Activated T-cell treated with anti-CD3 and anti-CD28 coated beads, Interleukin-2, amount 50 U/mL, for 72 hours (primary cell): ENCODE measurements at regions not wholly inside any gene's neighbourhood (a gene's known extent, or its start where the extent isn't known, plus 50 kb on each side); places are given as distances from the start of the nearest gene placed in this dataset.

Experiments
- ATAC-seq, 2 donors: fragments of 150-1000 bp; cut with Tn5 transposase; replicated peaks in 1 of 2; 2 replicates each; pipeline ENCODE4 v1.10.0; 2021; ENCODE audit warnings: moderate library complexity in 2 of 2, mild to moderate bottlenecking in 1 of 2
- DNase-seq, 2 donors: peaks; one replicate each; pipeline ENCODE4 v3.0.0; 2021 to 2022; ENCODE audit warnings: mixed read lengths in 1 of 2
- H3K27ac Mint-ChIP-seq: one replicate; pipeline ENCODE4 v1.8.0; 2022; ENCODE audit warnings: mild to moderate bottlenecking, moderate library complexity, mixed read lengths
- H3K27me3 Mint-ChIP-seq: one replicate; pipeline ENCODE4 v1.8.0; 2022; ENCODE audit warnings: low read depth, mixed read lengths
- H3K36me3 Mint-ChIP-seq, 2 donors: one replicate each; pipeline ENCODE4 v1.8.0; 2022; ENCODE audit warnings: mixed read lengths in 2 of 2, mild to moderate bottlenecking in 1 of 2; ENCODE audit not compliant: insufficient read depth in 2 of 2
- H3K4me1 Mint-ChIP-seq: one replicate; pipeline ENCODE4 v1.8.0; 2022; ENCODE audit warnings: low read depth, mixed read lengths
- H3K4me3 Mint-ChIP-seq, 2 donors: one replicate each; pipeline ENCODE4 v1.8.0; 2022; ENCODE audit warnings: mild to moderate bottlenecking in 2 of 2, mixed read lengths in 2 of 2, moderate library complexity in 2 of 2
- H3K9me3 Mint-ChIP-seq, 2 donors: one replicate each; pipeline ENCODE4 v1.8.0; 2022; ENCODE audit warnings: mixed read lengths in 2 of 2

DNA sequence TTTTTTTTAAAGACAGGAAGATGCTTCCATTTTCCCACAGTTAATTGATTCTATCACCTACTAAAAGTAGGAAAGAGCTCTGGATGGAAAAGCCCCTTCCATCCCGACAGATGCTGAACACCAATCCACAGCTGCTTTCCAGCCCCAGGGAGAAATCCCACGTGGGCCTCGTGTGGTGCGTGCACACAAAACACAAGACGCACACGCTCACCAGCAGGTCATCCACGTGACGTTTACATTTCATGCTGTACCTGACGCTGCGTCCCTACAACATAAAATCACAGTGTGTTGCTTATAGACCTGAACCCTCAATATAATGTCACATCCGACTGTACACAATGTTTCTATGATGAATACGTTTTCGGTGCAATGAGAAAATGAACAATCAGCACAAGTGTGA, 50.2 kb upstream of the DACT2 start:
- no peak overlapping the region for H3K4me3 Mint-ChIP-seq
- H3K36me3 Mint-ChIP-seq, result no peaks in the 10 kb centered on the region
- H3K9me3 Mint-ChIP-seq, result no peaks in the 10 kb centered on the region
- DNase-seq (no peak), ATAC-seq (no peak)
- no peaks in the 10 kb centered on the region for H3K4me1 Mint-ChIP-seq
- no peak overlapping the region for H3K27ac Mint-ChIP-seq
- peaks cover 7% of the 10 kb centered on the region for H3K27me3 Mint-ChIP-seq

DNA sequence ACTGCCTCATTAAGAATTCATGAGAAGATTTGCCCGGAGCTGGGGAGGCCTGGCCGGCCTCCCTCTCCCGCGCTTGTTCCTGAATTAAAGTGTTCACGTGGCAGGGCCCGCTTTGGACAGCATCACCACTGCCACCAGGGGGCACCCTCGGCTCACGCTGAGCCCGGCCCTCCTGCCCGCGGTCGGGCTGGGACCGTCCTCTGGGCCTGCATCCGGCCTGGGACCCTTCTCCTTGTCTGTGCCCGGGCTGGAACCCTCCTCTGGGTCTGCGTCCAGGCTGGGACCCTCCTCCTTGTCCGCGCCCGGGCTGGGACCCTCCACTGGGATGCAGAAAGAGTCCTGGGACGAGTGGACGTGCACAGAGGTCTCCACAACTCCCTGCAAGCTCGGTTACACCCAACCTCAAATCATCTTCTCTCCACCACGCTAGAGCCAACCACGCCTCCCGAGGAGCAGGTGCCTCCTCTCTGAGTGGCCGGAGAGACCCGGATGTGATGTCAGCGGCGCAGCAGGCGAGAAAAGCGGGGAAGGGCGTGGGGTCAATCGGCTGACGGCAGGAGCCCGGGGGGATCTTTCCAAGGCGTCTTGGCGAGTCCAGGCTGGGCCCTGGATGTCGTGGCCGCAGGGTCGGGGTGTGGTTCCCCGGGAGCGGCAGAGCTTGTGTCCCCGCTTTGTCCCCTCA, 50.9 kb upstream of the DACT2 start:
- DNase-seq, result peak; percentile 59 to 78
- no peaks in the 10 kb centered on the region for H3K36me3 Mint-ChIP-seq
- peak; percentile 70 to 82 for ATAC-seq
- H3K9me3 Mint-ChIP-seq, result no peaks in the 10 kb centered on the region
- no peak overlapping the region for H3K27ac Mint-ChIP-seq
- H3K4me1 Mint-ChIP-seq, result no peaks in the 10 kb centered on the region
- no peak overlapping the region for H3K4me3 Mint-ChIP-seq
- H3K27me3 Mint-ChIP-seq, result peaks cover 7% of the 10 kb centered on the region

DNA sequence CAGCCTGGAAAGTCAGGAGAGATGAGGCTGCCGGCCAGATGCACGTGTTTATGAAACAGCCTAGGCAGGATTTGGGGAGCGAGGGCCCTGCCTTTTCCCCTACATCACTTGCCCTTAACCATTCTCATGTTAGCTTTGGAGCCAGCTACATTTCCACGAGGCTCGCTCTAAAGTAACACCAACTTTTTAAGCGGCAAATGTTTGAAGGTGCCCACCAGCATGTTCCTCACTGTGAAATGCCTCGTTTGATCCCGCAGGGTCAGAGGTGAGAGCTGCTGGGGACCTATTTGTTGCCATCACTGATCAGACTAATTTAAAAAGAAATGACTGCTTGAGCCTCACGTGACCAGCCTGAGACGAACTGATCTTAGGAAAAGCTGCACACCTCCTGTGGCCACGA, 51.6 kb upstream of the DACT2 start:
- no peaks in the 10 kb centered on the region for H3K9me3 Mint-ChIP-seq
- H3K36me3 Mint-ChIP-seq, result no peaks in the 10 kb centered on the region
- DNase-seq (no peak), ATAC-seq (no peak)
- H3K27me3 Mint-ChIP-seq, result peaks cover 7% of the 10 kb centered on the region
- no peak overlapping the region for H3K4me3 Mint-ChIP-seq
- H3K4me1 Mint-ChIP-seq, result no peaks in the 10 kb centered on the region
- no peak overlapping the region for H3K27ac Mint-ChIP-seq

DNA sequence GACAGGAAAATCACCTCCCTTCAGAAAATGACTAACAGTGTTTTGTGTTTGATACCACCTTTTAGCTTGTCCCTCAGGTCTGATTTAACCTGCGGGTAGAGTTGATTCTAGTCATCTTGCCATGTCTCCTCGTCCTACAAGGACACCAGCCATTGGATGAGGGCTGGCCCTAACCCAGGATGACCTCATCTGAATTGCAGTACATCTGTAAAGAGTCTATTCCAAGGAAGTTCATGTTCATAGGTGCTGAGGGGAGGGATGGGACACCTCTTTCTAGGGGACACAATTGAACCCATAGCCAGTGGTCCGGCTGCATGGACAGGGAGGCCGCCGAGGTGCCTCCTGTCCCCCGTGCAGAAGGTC, 52.0 kb upstream of the DACT2 start:
- Mint-ChIP-seq H3K9me3 (no peaks in the 10 kb centered on the region), H3K36me3 (no peaks in the 10 kb centered on the region), H3K4me3 (no peak overlapping the region), H3K4me1 (no peaks in the 10 kb centered on the region), H3K27ac (no peak overlapping the region), H3K27me3 (peaks cover 7% of the 10 kb centered on the region)
- ATAC-seq (no peak), DNase-seq (no peak)

DNA sequence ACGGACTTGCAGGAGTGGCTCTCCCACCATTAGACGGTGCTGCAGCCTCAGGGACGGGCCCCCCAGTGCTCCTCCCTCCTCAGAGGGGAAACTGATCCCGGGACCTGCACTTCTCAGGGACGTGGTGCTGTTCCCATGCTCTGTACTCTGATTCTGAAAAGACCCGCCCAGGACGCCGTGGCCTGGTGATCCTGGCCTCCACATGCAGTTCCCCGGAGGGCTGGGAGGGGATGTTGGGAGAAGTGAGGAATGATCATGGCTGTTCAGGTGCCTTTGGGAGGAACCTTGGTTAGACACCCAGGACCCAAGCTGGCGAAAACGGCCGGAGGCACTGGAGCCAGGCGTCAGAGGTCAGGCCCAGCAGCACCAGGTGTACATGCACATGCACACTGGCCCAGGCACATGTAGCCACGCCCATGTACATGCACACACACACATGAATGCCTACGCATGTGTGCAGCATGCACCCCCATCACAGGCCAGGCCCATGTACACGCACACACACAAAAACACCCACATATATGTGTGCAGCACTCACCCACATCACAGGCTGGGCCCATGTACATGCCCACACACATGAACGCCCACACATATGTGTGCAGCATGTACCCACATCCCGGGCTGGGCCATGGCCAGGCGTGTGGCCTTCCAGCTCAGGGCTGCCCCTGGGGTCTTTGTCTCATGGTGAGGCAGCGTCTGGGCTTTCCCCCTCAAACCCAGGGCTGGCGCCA, 52.6 kb upstream of the DACT2 start:
- H3K27me3 Mint-ChIP-seq, result peaks cover 7% of the 10 kb centered on the region
- H3K36me3 Mint-ChIP-seq, result no peaks in the 10 kb centered on the region
- no peak overlapping the region for H3K27ac Mint-ChIP-seq
- DNase-seq (no peak), ATAC-seq (no peak)
- no peak overlapping the region for H3K4me3 Mint-ChIP-seq
- no peaks in the 10 kb centered on the region for H3K4me1 Mint-ChIP-seq
- H3K9me3 Mint-ChIP-seq, result no peaks in the 10 kb centered on the region

DNA sequence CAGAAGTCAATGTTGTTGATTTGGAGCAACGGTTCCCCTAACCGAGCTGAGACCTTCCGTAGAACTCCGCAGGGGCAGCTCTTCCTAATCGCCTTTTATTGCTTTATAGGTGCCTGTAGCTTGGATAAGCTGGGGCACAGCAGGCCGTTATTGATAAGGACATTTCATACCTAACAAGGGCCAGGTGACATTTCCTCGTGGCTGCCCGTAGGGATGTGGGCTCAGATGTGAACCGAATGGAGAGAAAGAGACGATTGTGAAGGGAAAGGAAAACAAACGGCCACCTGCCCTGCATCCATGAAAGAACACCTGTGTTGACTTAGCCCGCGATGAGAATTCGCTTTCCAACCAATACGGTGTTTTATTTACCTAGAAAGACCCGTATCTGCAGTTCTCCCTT, 53.3 kb upstream of the DACT2 start:
- DNase-seq (no peak), ATAC-seq (no peak)
- no peaks in the 10 kb centered on the region for H3K9me3 Mint-ChIP-seq
- H3K36me3 Mint-ChIP-seq, result no peaks in the 10 kb centered on the region
- H3K4me1 Mint-ChIP-seq, result no peaks in the 10 kb centered on the region
- no peak overlapping the region for H3K4me3 Mint-ChIP-seq
- H3K27ac Mint-ChIP-seq, result no peak overlapping the region
- H3K27me3 Mint-ChIP-seq, result peaks cover under 1% of the 10 kb centered on the region

DNA sequence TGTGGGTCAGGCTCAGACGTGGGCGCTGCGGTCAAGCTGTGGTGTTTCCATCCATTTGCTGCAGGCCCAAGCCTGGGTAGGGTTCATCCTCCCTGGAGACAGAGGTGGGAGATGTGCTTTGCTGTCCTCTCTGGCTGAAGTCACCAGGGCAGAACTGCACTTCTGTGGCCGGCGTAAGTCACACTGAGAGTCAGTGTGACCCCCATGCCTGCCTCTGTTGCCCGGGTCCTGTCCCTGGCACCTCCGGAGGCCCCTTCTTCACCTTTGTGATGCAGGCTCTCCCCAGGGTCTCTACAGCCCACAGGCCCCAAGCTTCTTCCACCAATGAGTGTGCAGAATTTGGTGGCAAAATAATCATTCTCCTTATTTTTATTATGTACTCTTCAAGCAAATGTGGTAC, 53.8 kb upstream of the DACT2 start:
- no peak for ATAC-seq
- no peaks in the 10 kb centered on the region for H3K36me3 Mint-ChIP-seq

DNA sequence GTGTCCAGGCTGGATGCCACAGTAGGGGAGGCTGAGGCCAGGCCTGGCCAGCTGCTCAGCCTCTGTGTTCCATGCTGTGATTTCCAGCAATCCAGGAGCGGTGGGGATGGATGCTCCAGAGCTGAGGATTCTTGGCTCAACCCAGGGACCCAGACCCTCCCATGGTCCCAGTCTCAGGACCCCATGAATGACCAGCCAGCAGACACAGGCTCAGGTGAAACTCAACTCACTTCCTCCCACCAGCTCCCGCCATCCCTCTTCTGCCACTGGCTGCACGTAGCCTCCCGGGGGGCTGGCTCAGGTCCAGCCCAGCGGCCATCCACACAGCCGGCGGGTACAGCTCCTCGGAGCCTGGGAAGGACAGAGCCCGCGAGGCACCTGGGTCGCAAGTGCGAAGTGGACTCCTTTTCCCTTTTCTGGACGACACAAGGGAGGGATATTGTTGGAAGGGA, 54.5 kb upstream of the DACT2 start:
- peaks cover 0 to 2% of the 10 kb centered on the region in 2 donors for H3K9me3 Mint-ChIP-seq
- no peak overlapping the region for H3K4me3 Mint-ChIP-seq
- DNase-seq (no peak), ATAC-seq (no peak)
- H3K27ac Mint-ChIP-seq, result no peak overlapping the region
- no peaks in the 10 kb centered on the region for H3K4me1 Mint-ChIP-seq
- H3K27me3 Mint-ChIP-seq, result no peaks in the 10 kb centered on the region
- peaks cover 0 to 2% of the 10 kb centered on the region in 2 donors for H3K36me3 Mint-ChIP-seq

More for the DNA sequence above, 53.8 kb upstream of the DACT2 start:
- no peak for DNase-seq
- Mint-ChIP-seq H3K4me3 (no peak overlapping the region), H3K4me1 (no peaks in the 10 kb centered on the region), H3K27me3 (no peaks in the 10 kb centered on the region), H3K9me3 (no peaks in the 10 kb centered on the region), H3K27ac (no peak overlapping the region)

DNA sequence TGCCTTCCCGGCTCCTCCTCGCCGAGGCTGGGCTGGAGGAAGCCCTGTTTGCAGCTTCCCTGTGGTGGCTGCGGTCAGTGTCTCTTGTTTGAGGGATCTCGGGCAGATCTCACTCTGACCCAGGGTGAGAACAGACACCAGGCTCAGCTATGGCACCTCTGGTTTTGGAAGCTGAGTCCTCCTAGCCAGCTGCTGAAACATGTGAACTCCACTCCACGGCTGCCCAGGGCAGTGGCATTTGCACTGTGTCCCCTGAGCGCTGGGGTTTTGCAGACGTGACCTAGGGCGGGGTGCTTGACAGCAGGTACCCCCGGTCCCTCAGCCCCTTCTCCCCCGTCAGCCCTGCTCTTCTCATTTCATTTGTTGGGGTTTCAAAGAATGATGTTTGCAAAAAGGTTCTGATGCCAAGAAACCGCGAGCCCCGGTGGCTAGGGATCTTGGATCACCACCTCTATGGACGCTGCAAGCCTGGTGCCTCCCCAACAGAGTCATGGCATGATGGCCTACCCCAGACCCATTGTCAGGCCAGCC, 55.0 kb upstream of the DACT2 start:
- DNase-seq (no peak), ATAC-seq (no peak)
- Mint-ChIP-seq H3K36me3 (peaks cover 0 to 2% of the 10 kb centered on the region in 2 donors), H3K27ac (no peak overlapping the region), H3K27me3 (no peaks in the 10 kb centered on the region), H3K9me3 (peaks cover 0 to 2% of the 10 kb centered on the region in 2 donors), H3K4me3 (no peak overlapping the region), H3K4me1 (no peaks in the 10 kb centered on the region)

DNA sequence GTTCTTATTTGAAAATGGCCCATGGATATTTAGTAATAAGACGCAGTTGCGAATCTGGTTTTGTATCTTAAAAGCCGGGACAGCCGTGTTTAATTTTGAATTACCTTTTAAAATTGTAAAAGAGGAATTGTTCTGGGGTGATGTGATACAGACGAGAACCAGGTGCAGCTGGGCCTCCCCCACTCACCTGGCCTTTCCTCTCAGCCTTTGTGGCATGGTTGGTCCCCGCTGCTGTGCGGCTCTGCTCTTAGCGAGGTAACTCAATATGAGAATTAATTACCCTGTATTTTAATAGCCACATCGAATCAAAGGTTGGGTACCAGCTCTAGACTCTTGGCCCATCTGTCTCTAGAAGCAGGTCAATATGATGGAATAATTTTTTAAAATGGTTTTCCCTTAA, 56.5 kb upstream of the DACT2 start:
- no peaks in the 10 kb centered on the region for H3K4me1 Mint-ChIP-seq
- ATAC-seq (no peak), DNase-seq (no peak)
- H3K27ac Mint-ChIP-seq, result no peak overlapping the region
- H3K4me3 Mint-ChIP-seq, result no peak overlapping the region
- no peaks in the 10 kb centered on the region for H3K27me3 Mint-ChIP-seq
- peaks cover 0 to 2% of the 10 kb centered on the region in 2 donors for H3K9me3 Mint-ChIP-seq
- peaks cover 3% of the 10 kb centered on the region in 2 donors for H3K36me3 Mint-ChIP-seq

DNA sequence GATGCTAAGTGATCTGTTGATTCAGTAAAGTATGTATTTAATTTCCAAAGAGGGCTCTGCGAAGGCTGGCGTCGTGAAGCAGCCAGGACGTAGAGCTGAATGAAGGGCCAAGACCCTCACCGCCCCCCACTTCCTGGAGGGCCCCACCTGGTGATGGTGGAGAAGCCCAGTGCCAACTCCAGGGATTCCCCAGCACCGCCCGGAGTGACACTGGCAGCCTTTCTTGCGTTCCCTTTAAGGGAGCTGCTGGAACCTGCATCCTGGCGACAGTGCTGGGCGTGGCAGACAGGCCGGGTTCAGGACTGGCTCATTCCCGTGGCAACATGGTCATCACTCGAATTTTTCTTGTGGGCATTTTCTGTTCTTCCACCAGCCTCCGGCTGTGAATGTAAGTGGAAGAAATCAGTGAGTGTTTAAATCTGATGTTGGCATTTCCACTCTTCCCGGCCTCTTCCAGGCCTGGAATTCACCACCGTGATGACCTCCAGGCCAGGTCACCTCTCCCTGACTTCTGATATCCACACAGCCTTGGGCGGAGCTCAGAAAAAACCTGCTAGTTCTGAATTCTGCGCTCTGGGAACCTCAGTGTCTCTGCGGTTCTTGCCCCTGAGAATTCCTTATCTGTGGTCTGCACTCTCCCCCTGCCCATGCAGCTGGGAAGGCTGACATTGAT, 57.4 kb upstream of the DACT2 start:
- H3K27me3 Mint-ChIP-seq, result no peaks in the 10 kb centered on the region
- H3K4me3 Mint-ChIP-seq, result no peak overlapping the region
- ATAC-seq, result no peak
- peaks cover 3% of the 10 kb centered on the region in 2 donors for H3K36me3 Mint-ChIP-seq
- no peak for DNase-seq
- H3K27ac Mint-ChIP-seq, result no peak overlapping the region
- H3K4me1 Mint-ChIP-seq, result no peaks in the 10 kb centered on the region
- H3K9me3 Mint-ChIP-seq, result peaks cover 0 to 2% of the 10 kb centered on the region in 2 donors

DNA sequence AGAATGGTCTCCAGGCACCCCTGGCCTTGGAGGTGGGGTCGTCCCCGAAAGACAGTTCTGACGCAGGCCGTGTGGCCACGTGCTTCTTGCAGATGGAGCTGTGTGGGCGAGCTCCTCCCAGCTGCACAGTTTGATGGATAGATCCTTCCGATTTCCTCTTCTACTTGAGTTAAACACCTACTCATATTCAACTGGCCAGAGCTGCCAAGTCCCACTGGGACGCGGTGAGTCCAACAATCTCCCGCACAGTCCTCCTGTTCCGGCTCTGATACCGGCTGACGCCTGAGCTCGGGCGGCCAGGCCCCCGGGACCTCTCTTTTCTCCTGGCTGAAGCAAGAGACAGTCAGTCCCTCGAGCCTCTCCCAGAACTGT, 57.9 kb upstream of the DACT2 start:
- Mint-ChIP-seq H3K27ac (no peak overlapping the region), H3K4me3 (no peak overlapping the region), H3K36me3 (peaks cover 3% of the 10 kb centered on the region in 2 donors), H3K27me3 (no peaks in the 10 kb centered on the region), H3K4me1 (no peaks in the 10 kb centered on the region), H3K9me3 (peaks cover 0 to 2% of the 10 kb centered on the region in 2 donors)
- ATAC-seq (no peak), DNase-seq (no peak)
